ENCODE measurements at regions not wholly inside any gene's neighbourhood (a gene's known extent, or its start where the extent isn't known, plus 50 kb on each side); places are given as distances from the start of the nearest gene placed in this dataset.

DNA sequence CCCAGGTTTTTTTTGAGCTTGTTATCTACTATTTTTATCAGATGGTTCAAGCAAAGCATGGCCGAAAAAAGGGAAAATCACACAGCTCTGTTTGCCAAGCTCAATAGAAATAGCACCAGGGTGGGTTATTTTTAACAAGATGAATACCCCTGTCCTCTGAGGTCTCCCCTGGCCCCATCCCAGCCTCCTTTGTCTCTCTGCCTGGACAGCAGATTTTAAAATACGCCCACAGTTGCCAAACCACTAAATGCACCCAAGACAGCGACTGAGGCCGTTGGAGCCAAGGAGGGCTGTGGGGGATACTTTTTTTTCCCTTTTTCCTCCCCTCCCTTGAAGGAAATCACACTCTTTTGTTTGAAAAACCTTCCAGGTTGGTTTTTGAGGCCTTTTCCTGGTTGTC is 106.6 kb downstream of the VEGFA start (continued):
- no peak for TF ChIP-seq EP300 (IDR thresholded peaks at IDR 0.05; ENCODE audit: low read depth in 2 of 2, low read length in 2 of 2)
- TF ChIP-seq EP300 (CRISPR knock-in tag; IDR thresholded peaks at IDR 0.05; ENCODE audit: borderline replicate concordance) = no peak
- no peak for TF ChIP-seq MXD4 (CRISPR knock-in tag; IDR thresholded peaks at IDR 0.05)
- no peak for TF ChIP-seq TFDP2 (CRISPR knock-in tag; IDR thresholded peaks at IDR 0.05)
- TF ChIP-seq ZNF12 (CRISPR knock-in tag; IDR thresholded peaks at IDR 0.05) = no peak
- TF ChIP-seq, protein P1, sequence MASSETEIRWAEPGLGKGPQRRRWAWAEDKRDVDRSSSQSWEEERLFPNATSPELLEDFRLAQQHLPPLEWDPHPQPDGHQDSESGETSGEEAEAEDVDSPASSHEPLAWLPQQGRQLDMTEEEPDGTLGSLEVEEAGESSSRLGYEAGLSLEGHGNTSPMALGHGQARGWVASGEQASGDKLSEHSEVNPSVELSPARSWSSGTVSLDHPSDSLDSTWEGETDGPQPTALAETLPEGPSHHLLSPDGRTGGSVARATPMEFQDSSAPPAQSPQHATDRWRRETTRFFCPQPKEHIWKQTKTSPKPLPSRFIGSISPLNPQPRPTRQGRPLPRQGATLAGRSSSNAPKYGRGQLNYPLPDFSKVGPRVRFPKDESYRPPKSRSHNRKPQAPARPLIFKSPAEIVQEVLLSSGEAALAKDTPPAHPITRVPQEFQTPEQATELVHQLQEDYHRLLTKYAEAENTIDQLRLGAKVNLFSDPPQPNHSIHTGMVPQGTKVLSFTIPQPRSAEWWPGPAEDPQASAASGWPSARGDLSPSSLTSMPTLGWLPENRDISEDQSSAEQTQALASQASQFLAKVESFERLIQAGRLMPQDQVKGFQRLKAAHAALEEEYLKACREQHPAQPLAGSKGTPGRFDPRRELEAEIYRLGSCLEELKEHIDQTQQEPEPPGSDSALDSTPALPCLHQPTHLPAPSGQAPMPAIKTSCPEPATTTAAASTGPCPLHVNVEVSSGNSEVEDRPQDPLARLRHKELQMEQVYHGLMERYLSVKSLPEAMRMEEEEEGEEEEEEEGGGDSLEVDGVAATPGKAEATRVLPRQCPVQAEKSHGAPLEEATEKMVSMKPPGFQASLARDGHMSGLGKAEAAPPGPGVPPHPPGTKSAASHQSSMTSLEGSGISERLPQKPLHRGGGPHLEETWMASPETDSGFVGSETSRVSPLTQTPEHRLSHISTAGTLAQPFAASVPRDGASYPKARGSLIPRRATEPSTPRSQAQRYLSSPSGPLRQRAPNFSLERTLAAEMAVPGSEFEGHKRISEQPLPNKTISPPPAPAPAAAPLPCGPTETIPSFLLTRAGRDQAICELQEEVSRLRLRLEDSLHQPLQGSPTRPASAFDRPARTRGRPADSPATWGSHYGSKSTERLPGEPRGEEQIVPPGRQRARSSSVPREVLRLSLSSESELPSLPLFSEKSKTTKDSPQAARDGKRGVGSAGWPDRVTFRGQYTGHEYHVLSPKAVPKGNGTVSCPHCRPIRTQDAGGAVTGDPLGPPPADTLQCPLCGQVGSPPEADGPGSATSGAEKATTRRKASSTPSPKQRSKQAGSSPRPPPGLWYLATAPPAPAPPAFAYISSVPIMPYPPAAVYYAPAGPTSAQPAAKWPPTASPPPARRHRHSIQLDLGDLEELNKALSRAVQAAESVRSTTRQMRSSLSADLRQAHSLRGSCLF (CRISPR knock-in tag; IDR thresholded peaks at IDR 0.05; ENCODE audit: borderline replicate concordance) = no peak
- no peak for TF ChIP-seq ARID3A (IDR thresholded peaks at IDR 0.05; ENCODE audit: low read depth, low read length)
- no peak for TF ChIP-seq TOPORS (CRISPR knock-in tag; IDR thresholded peaks at IDR 0.05)
- TF ChIP-seq TP53 (CRISPR knock-in tag; conservative IDR thresholded peaks at IDR 0.05) = no peak
